Right lobe of liver (tissue), 4 donors: ENCODE measurements at regions not wholly inside any gene's neighbourhood (a gene's known extent, or its start where the extent isn't known, plus 50 kb on each side); places are given as distances from the start of the nearest gene placed in this dataset.

ENCODE experiments used
- POLR2A ChIP-seq: fragments of 450-650 bp; IDR thresholded peaks from one replicate; pipeline ENCODE4 v1.6.1; 2017; ENCODE audit warnings: antibody characterized with exemption, mild to moderate bottlenecking
- TF ChIP-seq, protein P1 (sequence below), 4 donors: fragments of 200-600 bp in 3 of 4; fragments of 450-650 bp in 1 of 4; IDR thresholded peaks; one replicate each; pipeline versions ENCODE4 v1.5.1 to v1.8.0; 2016 to 2022; ENCODE audit warnings: antibody characterized with exemption in 4 of 4, mild to moderate bottlenecking in 2 of 4
- donor health status: DM: no; HTN: no; CAD: no.
- donor health status: DM: no; HTN: no; CAD: no.
- donor health status: DM: no; HTN: yes; CAD: no.

DNA sequence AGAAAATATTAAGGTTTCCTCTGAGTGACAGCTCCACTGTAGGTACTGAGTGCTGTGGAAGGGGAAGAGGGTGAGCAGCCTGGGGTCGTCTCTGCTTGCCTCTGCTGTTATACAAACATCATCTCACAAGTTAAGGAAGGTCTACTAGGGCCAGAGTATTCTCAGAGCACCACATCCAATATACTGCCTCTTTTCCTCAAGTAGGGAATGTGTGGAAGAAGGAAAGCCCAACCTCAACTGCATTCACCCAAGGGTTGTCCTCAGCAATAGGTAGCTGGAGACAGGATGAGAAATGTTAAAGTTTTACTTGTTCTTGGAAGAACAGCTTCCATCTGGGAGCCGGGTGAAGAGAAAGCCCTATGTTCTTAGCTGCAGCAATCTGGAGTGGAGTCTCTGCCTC, 1062.3 kb upstream of the CDH10 start:
- TF ChIP-seq, protein P1, sequence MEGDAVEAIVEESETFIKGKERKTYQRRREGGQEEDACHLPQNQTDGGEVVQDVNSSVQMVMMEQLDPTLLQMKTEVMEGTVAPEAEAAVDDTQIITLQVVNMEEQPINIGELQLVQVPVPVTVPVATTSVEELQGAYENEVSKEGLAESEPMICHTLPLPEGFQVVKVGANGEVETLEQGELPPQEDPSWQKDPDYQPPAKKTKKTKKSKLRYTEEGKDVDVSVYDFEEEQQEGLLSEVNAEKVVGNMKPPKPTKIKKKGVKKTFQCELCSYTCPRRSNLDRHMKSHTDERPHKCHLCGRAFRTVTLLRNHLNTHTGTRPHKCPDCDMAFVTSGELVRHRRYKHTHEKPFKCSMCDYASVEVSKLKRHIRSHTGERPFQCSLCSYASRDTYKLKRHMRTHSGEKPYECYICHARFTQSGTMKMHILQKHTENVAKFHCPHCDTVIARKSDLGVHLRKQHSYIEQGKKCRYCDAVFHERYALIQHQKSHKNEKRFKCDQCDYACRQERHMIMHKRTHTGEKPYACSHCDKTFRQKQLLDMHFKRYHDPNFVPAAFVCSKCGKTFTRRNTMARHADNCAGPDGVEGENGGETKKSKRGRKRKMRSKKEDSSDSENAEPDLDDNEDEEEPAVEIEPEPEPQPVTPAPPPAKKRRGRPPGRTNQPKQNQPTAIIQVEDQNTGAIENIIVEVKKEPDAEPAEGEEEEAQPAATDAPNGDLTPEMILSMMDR (IDR thresholded peaks at IDR 0.05) = no peak
- no peak for TF ChIP-seq POLR2A
